HG02840 (cell line): ENCODE measurements at regions not wholly inside any gene's neighbourhood (a gene's known extent, or its start where the extent isn't known, plus 50 kb on each side); places are given as distances from the start of the nearest gene placed in this dataset.
"Not testable (repeated sequence)": the region's sequence is repeated elsewhere in the genome, so short reads cannot be mapped to it uniquely, and the experiment has no call there.

Experiments used
- ATAC-seq: cut with Tn5 transposase; IDR thresholded peaks from one replicate; pipeline ENCODE4 v1.9.1; 2021; ENCODE audit warnings: mild to moderate bottlenecking, moderate library complexity, moderate number of reproducible peaks; ENCODE audit not compliant: unreplicated experiment, low FRiP score

- ATAC-seq: not testable (repeated sequence)
These were observed 136.9 kb downstream of the OR2B2 start for GRCh38 chr6:27775138-27775795.

GRCh38 chr6:27774264-27774600, 138.0 kb downstream of the OR2B2 start:
- not testable (repeated sequence) for ATAC-seq

GRCh38 chr6:27773542-27774263, 138.5 kb downstream of the OR2B2 start:
- not testable (repeated sequence) for ATAC-seq

GRCh38 chr6:27772261-27773001, 139.8 kb downstream of the OR2B2 start:
- ATAC-seq: no peak

GRCh38 chr6:27771235-27771634, 141.0 kb downstream of the OR2B2 start:
- ATAC-seq: no peak

GRCh38 chr6:27770724-27771123, 141.5 kb downstream of the OR2B2 start:
- no peak for ATAC-seq

GRCh38 chr6:27768556-27768955, 143.6 kb downstream of the OR2B2 start:
- ATAC-seq: no peak

- no peak for ATAC-seq
These were observed 144.3 kb downstream of the OR2B2 start for GRCh38 chr6:27767851-27768250.

GRCh38 chr6:27766405-27766804, 145.8 kb downstream of the OR2B2 start:
- ATAC-seq: no peak

GRCh38 chr6:27765028-27765590, 147.1 kb downstream of the OR2B2 start:
- no peak for ATAC-seq

- no peak for ATAC-seq
These were observed 150.8 kb downstream of the OR2B2 start for GRCh38 chr6:27761391-27761790.

GRCh38 chr6:27760464-27760863, 151.7 kb downstream of the OR2B2 start:
- no peak for ATAC-seq

- no peak for ATAC-seq
These were observed 152.3 kb downstream of the OR2B2 start for GRCh38 chr6:27759930-27760329.

GRCh38 chr6:27758491-27758890, 153.7 kb downstream of the OR2B2 start:
- ATAC-seq: no peak

GRCh38 chr6:27757307-27757706, 154.9 kb downstream of the OR2B2 start:
- ATAC-seq: no peak

GRCh38 chr6:27755768-27756167, 156.4 kb downstream of the OR2B2 start:
- no peak for ATAC-seq

- ATAC-seq: no peak
These were observed 157.8 kb downstream of the OR2B2 start for GRCh38 chr6:27754408-27754782.

- peak; percentile 46 for ATAC-seq
These were observed 158.4 kb downstream of the OR2B2 start for GRCh38 chr6:27753668-27754407.

- ATAC-seq: peak; percentile 35
These were observed 159.9 kb downstream of the OR2B2 start for GRCh38 chr6:27752038-27752885.

- ATAC-seq: no peak
These were observed 163.5 kb downstream of the OR2B2 start for GRCh38 chr6:27748661-27749060.
